HUES48 (cell line): ENCODE measurements at regions not wholly inside any gene's neighbourhood (a gene's known extent, or its start where the extent isn't known, plus 50 kb on each side); places are given as distances from the start of the nearest gene placed in this dataset.

Source experiments
- H3K27ac ChIP-seq: one replicate; pipeline ENCODE4 v1.7.0; 2013; ENCODE audit warnings: low read depth, low read length, inconsistent platforms
- H3K27me3 ChIP-seq: 2 replicates; pipeline ENCODE4 v1.6.1; 2013; ENCODE audit warnings: mild to moderate bottlenecking, low read length; ENCODE audit not compliant: control insufficient read depth, insufficient read depth
- H3K36me3 ChIP-seq: 2 replicates; pipeline ENCODE4 v1.6.1; 2013; ENCODE audit warnings: low read length; ENCODE audit not compliant: control insufficient read depth, insufficient read depth
- H3K4me1 ChIP-seq: 2 replicates; pipeline ENCODE4 v1.6.1; 2013; ENCODE audit warnings: mild to moderate bottlenecking, low read length; ENCODE audit not compliant: control insufficient read depth, insufficient read depth
- H3K4me3 ChIP-seq: 2 replicates; pipeline ENCODE4 v1.5.1; 2013; ENCODE audit warnings: mild to moderate bottlenecking, low read depth, low read length
- H3K9ac ChIP-seq: 2 replicates; pipeline ENCODE4 v1.6.1; 2013; ENCODE audit warnings: mild to moderate bottlenecking, low read depth, low read length, moderate library complexity
- H3K9me3 ChIP-seq: 2 replicates; pipeline ENCODE4 v1.6.1; 2013; ENCODE audit warnings: low read length; ENCODE audit not compliant: control insufficient read depth, insufficient read depth

DNA sequence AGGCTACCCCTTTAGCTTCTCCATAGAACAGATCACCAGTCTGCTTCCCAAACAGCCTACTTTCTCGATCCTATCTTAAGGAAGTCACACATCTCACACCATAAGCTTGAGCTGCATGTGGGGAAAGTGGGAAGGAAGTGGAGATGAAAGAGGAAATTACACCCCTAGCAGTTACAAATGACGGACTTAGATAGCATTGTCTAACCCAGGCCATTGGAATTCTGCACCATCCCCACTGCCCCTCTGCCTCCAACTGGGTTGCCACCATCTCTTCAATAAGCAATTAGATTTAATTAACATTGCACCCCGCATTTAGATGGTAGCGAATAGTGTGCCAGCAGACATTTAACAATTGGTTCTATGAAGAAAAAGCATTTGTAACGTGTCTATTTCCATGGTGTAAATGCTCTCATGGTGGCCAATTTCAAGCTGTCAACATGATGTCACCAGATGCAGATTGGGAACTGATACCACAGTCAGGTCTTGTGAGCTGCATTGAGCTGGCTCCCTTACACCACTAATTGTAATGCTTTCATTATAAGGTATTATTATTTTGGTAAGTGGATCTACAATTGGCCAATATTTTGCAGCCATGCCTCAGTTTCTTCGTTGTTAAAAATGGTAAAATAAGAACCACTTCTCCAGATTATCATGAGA, 124.7 kb downstream of the CD24 start:
- Histone ChIP-seq H3K4me1 (no peaks in the 10 kb centered on the region), H3K36me3 (no peaks in the 10 kb centered on the region), H3K27ac (no peak overlapping the region), H3K9ac (no peak overlapping the region), H3K9me3 (peaks cover 11% of the 10 kb centered on the region; the same call in 1 of the 2 replicates), H3K4me3 (no peak overlapping the region), H3K27me3 (no peaks in the 10 kb centered on the region)

DNA sequence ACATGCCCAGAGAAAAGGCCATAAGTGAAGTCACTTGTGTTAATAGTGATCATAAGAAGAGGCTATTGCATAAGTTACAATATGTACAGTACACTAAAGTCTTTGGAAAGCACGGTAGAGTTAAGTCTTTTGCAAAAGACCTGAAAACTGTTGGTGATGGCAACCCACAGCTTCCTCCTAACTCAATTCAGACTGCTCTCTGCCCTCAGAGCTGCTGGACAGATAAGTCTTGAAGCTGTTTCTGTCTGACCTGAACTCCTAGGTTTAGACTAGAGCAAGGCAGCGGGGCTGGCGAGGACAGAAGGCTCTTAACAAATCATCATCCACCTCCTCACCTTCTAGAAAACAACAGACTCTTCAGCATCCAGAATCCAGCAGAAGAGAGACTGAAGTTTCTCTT, 125.4 kb downstream of the CD24 start:
- Histone ChIP-seq H3K9ac (no peak overlapping the region), H3K36me3 (no peaks in the 10 kb centered on the region), H3K27me3 (no peaks in the 10 kb centered on the region), H3K9me3 (peaks cover 11% of the 10 kb centered on the region; the same call in 1 of the 2 replicates), H3K4me1 (no peaks in the 10 kb centered on the region), H3K4me3 (no peak overlapping the region), H3K27ac (no peak overlapping the region)

DNA sequence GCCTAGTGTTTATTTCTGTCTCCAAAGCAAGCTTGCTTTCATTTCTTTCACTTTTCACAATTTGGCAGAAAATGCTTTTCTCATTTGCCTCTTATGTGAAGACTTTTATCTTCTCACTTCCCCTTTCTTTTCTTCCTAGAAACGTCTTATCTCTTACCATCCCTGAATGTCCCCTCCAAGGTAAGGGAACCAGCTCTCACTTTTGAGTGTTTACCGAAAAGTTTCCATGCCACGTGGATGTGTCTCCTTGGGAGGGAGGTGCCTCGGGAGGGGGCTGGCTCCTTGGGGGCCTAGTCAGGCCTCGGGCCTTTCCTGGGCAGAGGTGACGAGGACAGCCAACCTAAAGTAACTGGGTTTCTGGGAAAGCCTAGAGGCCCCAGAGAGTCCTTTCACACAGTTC, 127.4 kb downstream of the CD24 start:
- Histone ChIP-seq H3K27ac (no peak overlapping the region), H3K9me3 (peaks cover 3% of the 10 kb centered on the region; the same call in 1 of the 2 replicates), H3K4me3 (no peak overlapping the region), H3K4me1 (no peaks in the 10 kb centered on the region), H3K36me3 (no peaks in the 10 kb centered on the region), H3K27me3 (no peaks in the 10 kb centered on the region), H3K9ac (no peak overlapping the region)

DNA sequence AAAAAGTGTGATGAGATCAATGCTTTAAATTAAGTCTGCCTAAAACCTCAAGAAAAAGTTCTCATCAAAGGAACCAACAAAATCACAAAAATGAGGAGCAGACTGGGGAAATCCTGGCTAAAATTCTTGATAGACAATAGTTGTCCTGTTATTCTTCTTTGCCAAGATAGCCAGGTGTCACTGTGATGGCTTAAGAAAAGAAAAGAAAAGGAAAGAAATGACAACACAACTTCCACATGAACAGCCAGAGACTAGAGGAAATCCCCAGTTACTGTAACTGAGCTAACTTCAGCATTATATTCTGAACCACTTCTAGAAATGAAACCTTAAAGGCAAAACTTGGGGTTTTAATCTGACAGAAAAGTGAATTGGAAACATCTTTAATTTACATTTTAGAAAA, 129.6 kb downstream of the CD24 start:
- Histone ChIP-seq H3K4me3 (no peak overlapping the region), H3K27ac (no peak overlapping the region), H3K36me3 (no peaks in the 10 kb centered on the region), H3K27me3 (no peaks in the 10 kb centered on the region), H3K4me1 (no peaks in the 10 kb centered on the region), H3K9ac (no peak overlapping the region), H3K9me3 (no peaks in the 10 kb centered on the region)

DNA sequence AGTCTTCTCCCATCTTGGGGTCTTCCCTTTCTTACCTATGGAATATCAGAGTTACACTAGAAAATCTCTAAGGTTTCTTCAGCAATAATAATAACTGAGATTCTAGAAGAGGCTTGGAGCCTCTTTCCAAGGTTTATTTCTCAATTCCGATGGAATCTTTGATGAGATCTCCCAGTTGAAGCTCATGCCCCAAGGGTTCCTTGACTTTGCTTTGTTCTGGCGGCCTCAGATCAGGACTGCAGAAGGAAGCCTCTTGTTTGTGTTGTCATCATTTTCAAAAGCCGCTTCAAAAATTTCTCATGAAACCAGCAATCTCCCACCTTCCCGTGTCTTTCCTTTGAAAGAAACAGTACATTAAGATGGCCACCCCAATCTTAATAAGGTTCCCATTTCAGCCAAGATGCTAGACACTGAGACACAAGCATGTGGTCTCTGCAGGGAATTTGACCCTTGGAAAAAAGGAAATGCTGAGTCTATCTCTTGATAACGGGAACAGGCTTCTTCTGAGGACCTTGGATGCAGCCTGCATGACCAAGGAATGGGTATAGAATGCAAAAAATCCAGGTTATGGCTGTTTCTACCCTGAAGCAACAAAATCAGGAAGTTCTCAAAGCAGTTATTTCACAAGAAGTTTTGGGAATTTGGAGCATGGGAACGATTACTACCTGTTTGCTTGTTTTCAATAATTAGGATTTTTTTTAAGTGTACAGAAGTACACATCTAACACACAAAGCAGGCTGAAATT, 141.6 kb downstream of the CD24 start:
- Histone ChIP-seq H3K27ac (no peak overlapping the region), H3K9me3 (0 out of 2 replicates have a peak, but pooled peaks cover 6% of the 10 kb centered on the region), H3K27me3 (no peaks in the 10 kb centered on the region), H3K36me3 (no peaks in the 10 kb centered on the region), H3K9ac (no peak overlapping the region), H3K4me3 (no peak overlapping the region), H3K4me1 (no peaks in the 10 kb centered on the region)

DNA sequence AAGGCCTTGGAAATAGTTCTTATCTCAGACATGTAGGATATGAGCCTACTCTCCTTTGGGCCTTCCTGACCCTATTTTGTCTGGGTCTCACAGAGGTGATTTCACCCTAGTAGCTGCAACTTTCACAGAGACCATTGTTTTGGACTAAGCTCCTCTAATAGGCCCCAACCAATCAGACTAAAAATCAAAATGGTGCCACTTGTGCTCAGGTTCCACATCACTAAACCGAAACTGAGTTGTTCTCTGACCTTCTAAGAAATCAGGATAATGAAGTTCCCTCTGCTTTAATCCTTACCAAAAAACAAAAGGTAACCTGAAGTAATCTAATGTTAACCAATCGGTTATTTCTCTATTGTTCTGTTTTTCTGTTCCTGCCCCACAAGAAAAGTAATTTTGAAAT, 143.6 kb downstream of the CD24 start:
- H3K4me3 ChIP-seq, result no peak overlapping the region
- H3K36me3 ChIP-seq, result no peaks in the 10 kb centered on the region
- H3K9me3 ChIP-seq, result 0 out of 2 replicates have a peak, but pooled peaks cover 6% of the 10 kb centered on the region
- no peaks in the 10 kb centered on the region for H3K4me1 ChIP-seq
- no peak overlapping the region for H3K9ac ChIP-seq
- H3K27me3 ChIP-seq, result no peaks in the 10 kb centered on the region
- no peak overlapping the region for H3K27ac ChIP-seq

DNA sequence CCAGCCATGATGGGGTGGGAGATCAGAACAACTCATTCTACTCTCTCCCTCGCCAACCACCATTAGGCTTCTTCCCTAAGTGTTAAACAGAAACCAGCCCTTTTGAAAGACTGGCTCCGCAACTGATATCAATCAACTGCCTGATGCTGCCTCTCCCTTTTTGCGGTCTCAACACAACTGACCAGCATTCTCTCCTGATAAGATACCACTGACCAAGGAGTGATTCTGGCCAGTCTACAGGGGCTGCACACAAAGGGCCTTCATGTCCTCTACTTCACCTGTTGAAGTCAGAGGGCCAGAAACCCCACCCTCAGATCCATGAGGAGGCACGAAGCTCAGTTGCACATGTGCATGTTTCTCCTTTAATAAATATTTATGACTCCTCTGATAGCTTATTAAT, 145.1 kb downstream of the CD24 start:
- Histone ChIP-seq H3K9me3 (0 out of 2 replicates have a peak, but pooled peaks cover 6% of the 10 kb centered on the region), H3K27ac (no peak overlapping the region), H3K4me3 (no peak overlapping the region), H3K36me3 (no peaks in the 10 kb centered on the region), H3K9ac (no peak overlapping the region), H3K27me3 (no peaks in the 10 kb centered on the region), H3K4me1 (no peaks in the 10 kb centered on the region)

DNA sequence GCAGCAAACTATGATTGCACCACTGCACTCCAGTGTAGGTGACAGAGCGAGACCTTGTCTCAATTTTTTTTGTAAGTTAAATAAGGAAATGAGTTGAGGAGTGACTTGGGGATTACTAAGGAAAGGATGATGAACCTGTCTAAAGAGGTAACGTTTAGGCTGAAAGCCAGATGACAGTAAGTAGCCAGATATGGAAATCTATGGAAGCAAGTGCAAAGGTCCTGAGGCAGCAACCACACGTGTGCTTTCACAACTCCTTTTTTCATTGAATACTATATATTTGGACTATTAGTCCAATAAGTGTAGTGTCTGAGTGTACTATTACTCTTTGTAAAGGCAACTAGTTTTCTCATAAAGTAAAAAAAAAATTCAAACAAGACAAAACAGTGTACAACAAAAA, 147.4 kb downstream of the CD24 start:
- no peak overlapping the region for H3K9ac ChIP-seq
- H3K27ac ChIP-seq, result no peak overlapping the region
- no peaks in the 10 kb centered on the region for H3K36me3 ChIP-seq

DNA sequence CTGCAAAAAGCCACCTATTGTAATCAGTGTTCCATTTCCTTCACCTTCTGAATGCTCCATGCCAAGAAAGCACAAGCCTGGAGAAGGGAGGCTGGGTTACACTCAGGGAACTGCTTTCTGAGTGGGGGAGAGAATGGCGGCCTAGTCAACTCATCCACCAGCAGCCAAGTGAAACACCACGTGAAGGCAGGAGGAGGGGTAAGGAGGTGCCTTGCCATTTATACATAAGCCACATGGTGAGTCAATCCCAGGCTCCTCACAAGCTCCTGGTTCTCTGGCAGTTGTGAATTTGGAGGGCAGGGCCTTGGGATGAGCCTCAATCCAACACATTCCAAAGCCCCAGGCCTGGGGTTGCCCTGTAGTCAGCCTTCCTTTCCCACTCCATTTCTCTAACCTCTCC, 149.4 kb downstream of the CD24 start:
- Histone ChIP-seq H3K27me3 (no peaks in the 10 kb centered on the region), H3K27ac (no peak overlapping the region), H3K9ac (no peak overlapping the region), H3K4me1 (peaks cover 9% of the 10 kb centered on the region), H3K9me3 (0 out of 2 replicates have a peak, but pooled peaks cover 6% of the 10 kb centered on the region), H3K36me3 (no peaks in the 10 kb centered on the region), H3K4me3 (no peak overlapping the region)

More for the DNA sequence above, 147.4 kb downstream of the CD24 start:
- no peak overlapping the region for H3K4me3 ChIP-seq
- H3K4me1 ChIP-seq, result peaks cover 9% of the 10 kb centered on the region
- 0 out of 2 replicates have a peak, but pooled peaks cover 6% of the 10 kb centered on the region for H3K9me3 ChIP-seq
- no peaks in the 10 kb centered on the region for H3K27me3 ChIP-seq

DNA sequence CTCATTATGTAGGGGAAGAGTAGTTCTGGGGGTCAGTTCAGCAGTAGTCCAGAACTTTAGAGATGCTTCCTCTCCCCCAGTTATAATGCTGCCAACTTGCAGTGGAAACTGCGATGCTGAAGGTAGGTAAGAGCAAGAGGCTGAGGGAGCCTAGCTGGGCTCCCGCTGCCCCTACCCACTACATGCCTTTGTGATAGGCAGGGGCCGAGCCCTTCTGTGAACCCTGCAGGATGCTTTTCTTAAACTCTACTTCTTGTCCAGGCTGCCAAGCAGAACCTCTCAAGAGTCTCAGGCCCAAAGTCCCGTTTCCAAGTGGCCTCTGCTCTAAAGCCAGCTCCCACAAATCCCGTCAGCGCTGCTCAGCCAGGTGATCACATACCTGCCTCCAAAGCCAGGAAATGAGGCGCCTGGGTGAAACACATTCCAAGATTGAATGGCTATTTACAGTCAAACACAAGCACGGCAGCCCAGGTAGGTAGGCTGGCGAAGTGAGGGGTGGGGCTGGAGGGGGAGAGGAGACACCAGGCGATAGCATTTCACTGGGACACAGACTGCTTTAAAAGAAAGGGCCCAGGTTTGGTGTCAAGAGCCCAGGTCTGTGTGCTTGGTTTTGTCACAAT, 150.7 kb downstream of the CD24 start:
- Histone ChIP-seq H3K36me3 (no peaks in the 10 kb centered on the region), H3K4me3 (no peak overlapping the region), H3K9me3 (no peaks in the 10 kb centered on the region), H3K27me3 (no peaks in the 10 kb centered on the region), H3K4me1 (peaks cover 9% of the 10 kb centered on the region), H3K27ac (peak overlapping the region; percentile 50), H3K9ac (no peak overlapping the region)

DNA sequence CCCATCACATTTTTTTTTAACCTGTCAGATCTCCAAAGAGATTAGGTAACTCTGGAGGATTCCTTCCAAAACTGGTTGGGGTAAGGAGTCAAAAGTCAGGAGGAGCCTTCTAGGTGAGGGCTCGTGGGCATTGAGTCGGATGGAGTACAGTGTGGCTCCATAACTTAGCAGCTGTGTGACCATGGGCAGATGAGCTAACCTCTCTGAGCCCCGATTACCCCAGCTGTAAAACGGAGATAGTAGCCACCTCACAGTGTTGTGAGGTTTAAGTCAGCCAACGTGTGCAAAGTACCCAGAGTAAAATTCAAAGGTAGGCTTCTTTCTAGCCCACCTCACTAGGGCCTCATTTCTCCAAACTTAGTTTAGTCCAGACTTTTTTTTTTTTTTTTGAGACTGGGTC, 151.5 kb downstream of the CD24 start:
- Histone ChIP-seq H3K27me3 (no peaks in the 10 kb centered on the region), H3K9ac (no peak overlapping the region), H3K27ac (no peak overlapping the region), H3K9me3 (no peaks in the 10 kb centered on the region), H3K4me1 (peaks cover 9% of the 10 kb centered on the region), H3K36me3 (no peaks in the 10 kb centered on the region), H3K4me3 (no peak overlapping the region)
